ENCODE measurements at regions not wholly inside any gene's neighbourhood (a gene's known extent, or its start where the extent isn't known, plus 50 kb on each side); places are given as distances from the start of the nearest gene placed in this dataset.
A peak's percentile ranks its signal among the peaks of the same experiment; 100 is the strongest.
"Not testable (repeated sequence)": the region's sequence is repeated elsewhere in the genome, so short reads cannot be mapped to it uniquely, and the experiment has no call there.

GRCh38 chr1:144516172-144516571, 54.7 kb upstream of the NBPF15 start:
- DNase-seq, H3K4me3 Mint-ChIP-seq: not testable (repeated sequence)

GRCh38 chr1:144516906-144517305, 55.4 kb upstream of the NBPF15 start:
- H3K27me3 Mint-ChIP-seq (ENCODE audit: insufficient read depth); H3K27ac Mint-ChIP-seq; H3K36me3 Mint-ChIP-seq (ENCODE audit: low read depth); H3K4me3 Mint-ChIP-seq; DNase-seq; H3K9me3 Mint-ChIP-seq; H3K4me1 Mint-ChIP-seq (ENCODE audit: low read depth): not testable (repeated sequence)

More at GRCh38 chr1:144516172-144516571, 54.7 kb upstream of the NBPF15 start:
- H3K27ac Mint-ChIP-seq; H3K27me3 Mint-ChIP-seq (ENCODE audit: insufficient read depth); H3K4me1 Mint-ChIP-seq (ENCODE audit: low read depth); H3K36me3 Mint-ChIP-seq (ENCODE audit: low read depth); H3K9me3 Mint-ChIP-seq: not testable (repeated sequence)

GRCh38 chr1:144518439-144518838, 57.0 kb upstream of the NBPF15 start:
- not testable (repeated sequence) for H3K27me3 Mint-ChIP-seq (ENCODE audit: insufficient read depth); H3K27ac Mint-ChIP-seq; H3K4me3 Mint-ChIP-seq; H3K36me3 Mint-ChIP-seq (ENCODE audit: low read depth); DNase-seq; H3K9me3 Mint-ChIP-seq; H3K4me1 Mint-ChIP-seq (ENCODE audit: low read depth)

- not testable (repeated sequence) for H3K36me3 Mint-ChIP-seq (ENCODE audit: low read depth); H3K9me3 Mint-ChIP-seq; H3K27me3 Mint-ChIP-seq (ENCODE audit: insufficient read depth); H3K4me1 Mint-ChIP-seq (ENCODE audit: low read depth); H3K4me3 Mint-ChIP-seq; H3K27ac Mint-ChIP-seq; DNase-seq
Observed at GRCh38 chr1:144519528-144520189, 58.2 kb upstream of the NBPF15 start.

GRCh38 chr1:144523661-144524407, 62.4 kb upstream of the NBPF15 start:
- H3K4me1 Mint-ChIP-seq (ENCODE audit: low read depth); H3K9me3 Mint-ChIP-seq; H3K36me3 Mint-ChIP-seq (ENCODE audit: low read depth); H3K27me3 Mint-ChIP-seq (ENCODE audit: insufficient read depth): not testable (repeated sequence)
- H3K27ac Mint-ChIP-seq, result peak overlapping the region; percentile 98
- H3K4me3 Mint-ChIP-seq, result peak overlapping the region; percentile 80
- peak; percentile 86 for DNase-seq

- DNase-seq; H3K27ac Mint-ChIP-seq; H3K36me3 Mint-ChIP-seq (ENCODE audit: low read depth); H3K4me1 Mint-ChIP-seq (ENCODE audit: low read depth); H3K9me3 Mint-ChIP-seq; H3K4me3 Mint-ChIP-seq; H3K27me3 Mint-ChIP-seq (ENCODE audit: insufficient read depth): not testable (repeated sequence)
- peak; percentile 74 for TF ChIP-seq CTCF (IDR thresholded peaks at IDR 0.05)
Observed at GRCh38 chr1:144532156-144532607, 60.5 kb upstream of the PPIAL4F start.

GRCh38 chr1:144533480-144533879, 59.2 kb upstream of the PPIAL4F start:
- H3K27ac Mint-ChIP-seq; H3K4me3 Mint-ChIP-seq; H3K9me3 Mint-ChIP-seq; H3K36me3 Mint-ChIP-seq (ENCODE audit: low read depth); DNase-seq; H3K27me3 Mint-ChIP-seq (ENCODE audit: insufficient read depth); H3K4me1 Mint-ChIP-seq (ENCODE audit: low read depth): not testable (repeated sequence)

GRCh38 chr1:144534286-144534685, 58.4 kb upstream of the PPIAL4F start:
- DNase-seq; H3K27ac Mint-ChIP-seq; H3K36me3 Mint-ChIP-seq (ENCODE audit: low read depth); H3K4me3 Mint-ChIP-seq; H3K4me1 Mint-ChIP-seq (ENCODE audit: low read depth); H3K27me3 Mint-ChIP-seq (ENCODE audit: insufficient read depth); H3K9me3 Mint-ChIP-seq: not testable (repeated sequence)

- DNase-seq; H3K4me1 Mint-ChIP-seq (ENCODE audit: low read depth); H3K27me3 Mint-ChIP-seq (ENCODE audit: insufficient read depth); H3K27ac Mint-ChIP-seq; H3K9me3 Mint-ChIP-seq; H3K36me3 Mint-ChIP-seq (ENCODE audit: low read depth); H3K4me3 Mint-ChIP-seq: not testable (repeated sequence)
Observed at GRCh38 chr1:144536677-144537076, 56.0 kb upstream of the PPIAL4F start.

GRCh38 chr1:144537234-144537633, 55.5 kb upstream of the PPIAL4F start:
- not testable (repeated sequence) for H3K27ac Mint-ChIP-seq; DNase-seq; H3K4me1 Mint-ChIP-seq (ENCODE audit: low read depth); H3K4me3 Mint-ChIP-seq; H3K9me3 Mint-ChIP-seq; H3K36me3 Mint-ChIP-seq (ENCODE audit: low read depth); H3K27me3 Mint-ChIP-seq (ENCODE audit: insufficient read depth)

GRCh38 chr1:144538736-144539135, 54.0 kb upstream of the PPIAL4F start:
- H3K27me3 Mint-ChIP-seq (ENCODE audit: insufficient read depth); H3K36me3 Mint-ChIP-seq (ENCODE audit: low read depth); H3K4me3 Mint-ChIP-seq; DNase-seq; H3K27ac Mint-ChIP-seq; H3K4me1 Mint-ChIP-seq (ENCODE audit: low read depth); H3K9me3 Mint-ChIP-seq: not testable (repeated sequence)

GRCh38 chr1:144539191-144539960, 53.3 kb upstream of the PPIAL4F start:
- not testable (repeated sequence) for H3K27me3 Mint-ChIP-seq (ENCODE audit: insufficient read depth); H3K4me3 Mint-ChIP-seq; H3K9me3 Mint-ChIP-seq; DNase-seq; H3K4me1 Mint-ChIP-seq (ENCODE audit: low read depth); H3K36me3 Mint-ChIP-seq (ENCODE audit: low read depth); H3K27ac Mint-ChIP-seq

Data from HFFc6 (cell line).